ENCODE measurements at regions not wholly inside any gene's neighbourhood (a gene's known extent, or its start where the extent isn't known, plus 50 kb on each side); places are given as distances from the start of the nearest gene placed in this dataset.

GRCh38 chr18:45541421-45541820 lies 73.9 kb upstream of the SLC14A2 start:
- no peak for DNase-seq (ENCODE audit: insufficient read length, low spot score)
- no peak for TF ChIP-seq CTCF (IDR thresholded peaks at IDR 0.05; ENCODE audit: insufficient read depth, missing control alignments)
- FAIRE-seq, result no peak

GRCh38 chr18:45542043-45542442 lies 73.2 kb upstream of the SLC14A2 start:
- FAIRE-seq (no peak), DNase-seq (ENCODE audit: insufficient read length, low spot score) (no peak)
- no peak for TF ChIP-seq CTCF (IDR thresholded peaks at IDR 0.05; ENCODE audit: insufficient read depth, missing control alignments)

GRCh38 chr18:45547910-45548309 lies 67.4 kb upstream of the SLC14A2 start:
- DNase-seq (ENCODE audit: insufficient read length, low spot score) (no peak), FAIRE-seq (no peak)
- TF ChIP-seq CTCF (IDR thresholded peaks at IDR 0.05; ENCODE audit: insufficient read depth, missing control alignments), result no peak

GRCh38 chr18:45548614-45549013 lies 66.7 kb upstream of the SLC14A2 start:
- no peak for TF ChIP-seq CTCF (IDR thresholded peaks at IDR 0.05; ENCODE audit: insufficient read depth, missing control alignments)
- no peak for DNase-seq (ENCODE audit: insufficient read length, low spot score)
- no peak for FAIRE-seq

- FAIRE-seq, result no peak
- DNase-seq (ENCODE audit: insufficient read length, low spot score), result no peak
- no peak for TF ChIP-seq CTCF (IDR thresholded peaks at IDR 0.05; ENCODE audit: insufficient read depth, missing control alignments)
These were observed 66.0 kb upstream of the SLC14A2 start for GRCh38 chr18:45549290-45549689.

- FAIRE-seq (no peak), DNase-seq (ENCODE audit: insufficient read length, low spot score) (no peak)
- TF ChIP-seq CTCF (IDR thresholded peaks at IDR 0.05; ENCODE audit: insufficient read depth, missing control alignments), result no peak
These were observed 64.0 kb upstream of the SLC14A2 start for GRCh38 chr18:45551142-45551815.

- FAIRE-seq (no peak), DNase-seq (ENCODE audit: insufficient read length, low spot score) (no peak)
- TF ChIP-seq CTCF (IDR thresholded peaks at IDR 0.05; ENCODE audit: insufficient read depth, missing control alignments), result no peak
These were observed 61.4 kb upstream of the SLC14A2 start for GRCh38 chr18:45553723-45554388.
